ENCODE measurements at regions not wholly inside any gene's neighbourhood (a gene's known extent, or its start where the extent isn't known, plus 50 kb on each side); places are given as distances from the start of the nearest gene placed in this dataset.

DNA sequence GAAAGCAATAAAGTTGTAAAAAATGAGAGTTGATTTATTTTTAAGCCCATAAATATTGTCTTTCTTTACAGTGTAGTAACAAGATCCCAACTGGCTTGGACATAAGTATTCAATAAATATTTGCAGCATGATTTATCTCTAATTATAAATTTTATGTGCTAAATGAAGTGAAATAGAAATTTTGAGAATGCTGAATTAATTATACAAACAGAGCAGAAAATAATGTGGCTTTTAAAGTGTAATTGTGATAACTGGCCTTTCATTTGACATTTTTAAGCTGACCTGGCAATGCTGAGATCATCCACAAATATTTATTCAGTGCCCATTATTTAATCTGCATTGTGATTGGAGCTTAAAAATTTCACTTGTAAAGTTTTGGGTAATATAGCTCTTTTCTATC is 201.6 kb upstream of the NAV3 start:
- intact Hi-C loops (cut with DNase I): no loop called here
- no peak overlapping the region for H3K4me3 ChIP-seq
- TF ChIP-seq, protein P1, sequence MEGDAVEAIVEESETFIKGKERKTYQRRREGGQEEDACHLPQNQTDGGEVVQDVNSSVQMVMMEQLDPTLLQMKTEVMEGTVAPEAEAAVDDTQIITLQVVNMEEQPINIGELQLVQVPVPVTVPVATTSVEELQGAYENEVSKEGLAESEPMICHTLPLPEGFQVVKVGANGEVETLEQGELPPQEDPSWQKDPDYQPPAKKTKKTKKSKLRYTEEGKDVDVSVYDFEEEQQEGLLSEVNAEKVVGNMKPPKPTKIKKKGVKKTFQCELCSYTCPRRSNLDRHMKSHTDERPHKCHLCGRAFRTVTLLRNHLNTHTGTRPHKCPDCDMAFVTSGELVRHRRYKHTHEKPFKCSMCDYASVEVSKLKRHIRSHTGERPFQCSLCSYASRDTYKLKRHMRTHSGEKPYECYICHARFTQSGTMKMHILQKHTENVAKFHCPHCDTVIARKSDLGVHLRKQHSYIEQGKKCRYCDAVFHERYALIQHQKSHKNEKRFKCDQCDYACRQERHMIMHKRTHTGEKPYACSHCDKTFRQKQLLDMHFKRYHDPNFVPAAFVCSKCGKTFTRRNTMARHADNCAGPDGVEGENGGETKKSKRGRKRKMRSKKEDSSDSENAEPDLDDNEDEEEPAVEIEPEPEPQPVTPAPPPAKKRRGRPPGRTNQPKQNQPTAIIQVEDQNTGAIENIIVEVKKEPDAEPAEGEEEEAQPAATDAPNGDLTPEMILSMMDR (IDR thresholded peaks at IDR 0.05): no peak
- no peaks in the 10 kb centered on the region for H3K27me3 ChIP-seq (ENCODE audit: insufficient read depth in 3 of 3, low read length in 2 of 3)
- no peak for ATAC-seq
- no peak overlapping the region for H3K27ac ChIP-seq
- H3K9me3 ChIP-seq: peaks cover 4% of the 10 kb centered on the region
- H3K36me3 ChIP-seq (ENCODE audit: insufficient read depth in 1 of 2, low read depth in 1 of 2): no peaks in the 10 kb centered on the region
- H3K4me1 ChIP-seq: no peaks in the 10 kb centered on the region
- no peak for DNase-seq

DNA sequence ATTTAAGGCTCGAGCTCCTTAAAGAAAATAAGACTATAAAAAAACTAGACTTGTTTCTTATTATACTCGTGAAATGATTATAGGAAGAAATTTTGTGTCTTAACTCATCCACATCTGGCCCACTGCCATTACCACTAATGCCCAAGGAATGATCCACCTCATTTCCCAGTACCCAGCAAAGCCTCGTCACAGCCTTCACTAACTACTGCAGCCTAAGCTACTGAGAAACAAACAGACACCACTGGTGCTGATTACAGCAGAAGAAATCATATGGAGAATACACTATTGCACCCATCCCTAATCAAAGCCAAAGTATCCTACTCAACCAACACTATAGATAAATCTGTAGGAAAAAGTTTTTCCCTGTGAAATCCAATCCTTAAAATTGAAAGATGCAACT is 205.3 kb upstream of the NAV3 start:
- intact Hi-C loops (cut with DNase I): no loop called here
- peaks cover 4% of the 10 kb centered on the region for H3K9me3 ChIP-seq
- TF ChIP-seq, protein P1 (IDR thresholded peaks at IDR 0.05): no peak
- no peaks in the 10 kb centered on the region for H3K4me1 ChIP-seq
- no peak overlapping the region for H3K4me3 ChIP-seq
- no peaks in the 10 kb centered on the region for H3K36me3 ChIP-seq (ENCODE audit: insufficient read depth in 1 of 2, low read depth in 1 of 2)
- H3K27me3 ChIP-seq (ENCODE audit: insufficient read depth in 3 of 3, low read length in 2 of 3): no peaks in the 10 kb centered on the region
- no peak overlapping the region for H3K27ac ChIP-seq
- DNase-seq (no peak), ATAC-seq (no peak)
- 68 to 75% (median 68%) methylated on average over 3 of the region's 3 CpGs for whole genome bisulfite sequencing, 3 donors

DNA sequence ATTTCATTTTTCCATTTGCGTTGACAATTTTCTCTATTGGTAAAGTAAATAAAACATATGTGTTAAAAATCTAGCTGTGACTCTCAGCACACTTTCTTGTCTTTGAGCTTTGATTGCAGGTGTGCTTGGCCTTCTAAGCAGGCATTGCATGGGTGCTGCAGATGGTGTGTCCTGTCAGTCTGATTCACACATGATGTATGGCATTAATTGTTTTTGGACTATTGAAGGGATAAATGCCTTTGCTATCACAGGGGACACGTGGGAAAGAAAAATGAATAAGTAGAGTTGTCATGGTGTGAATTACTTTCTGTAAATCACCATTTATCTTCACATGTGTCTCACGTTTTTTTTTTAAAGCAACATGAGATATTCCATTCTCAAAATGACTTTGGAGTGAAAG is 211.3 kb upstream of the NAV3 start:
- Histone ChIP-seq H3K4me3 (no peak overlapping the region), H3K27ac (no peak overlapping the region), H3K4me1 (no peaks in the 10 kb centered on the region), H3K9me3 (no peaks in the 10 kb centered on the region), H3K36me3 (ENCODE audit: insufficient read depth in 1 of 2, low read depth in 1 of 2) (no peaks in the 10 kb centered on the region), H3K27me3 (ENCODE audit: insufficient read depth in 3 of 3, low read length in 2 of 3) (no peaks in the 10 kb centered on the region)
- WGBS, 3 donors: 42 to 55% (median 45%) methylated on average over 3 of the region's 3 CpGs
- intact Hi-C loops (cut with DNase I): no loop called here
- ATAC-seq (no peak), DNase-seq (no peak)
- TF ChIP-seq, protein P1 (IDR thresholded peaks at IDR 0.05): no peak

DNA sequence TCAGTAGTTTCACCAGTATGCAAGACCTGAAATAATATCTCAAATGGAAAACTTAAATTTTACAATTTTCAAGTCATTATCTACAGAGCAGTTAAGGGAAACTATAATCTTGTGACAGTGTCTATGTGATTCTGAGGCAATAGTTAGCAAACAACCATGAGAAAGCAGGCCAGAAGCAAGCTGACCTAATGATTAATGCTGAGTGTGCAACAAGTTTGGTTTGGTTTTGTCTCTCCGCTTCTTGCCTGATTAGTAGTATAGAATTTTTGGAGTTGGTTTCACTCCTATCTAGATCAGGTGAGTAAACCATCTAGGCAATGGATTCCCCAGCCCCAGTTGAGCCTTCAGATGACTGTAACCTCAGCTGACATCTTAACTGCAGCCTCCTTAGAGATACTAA is 212.9 kb upstream of the NAV3 start:
- Histone ChIP-seq H3K27ac (no peak overlapping the region), H3K9me3 (no peaks in the 10 kb centered on the region), H3K36me3 (ENCODE audit: insufficient read depth in 1 of 2, low read depth in 1 of 2) (no peaks in the 10 kb centered on the region), H3K4me3 (no peak overlapping the region), H3K27me3 (ENCODE audit: insufficient read depth in 3 of 3, low read length in 2 of 3) (no peaks in the 10 kb centered on the region), H3K4me1 (no peaks in the 10 kb centered on the region)
- ATAC-seq: no peak
- TF ChIP-seq, protein P1 (IDR thresholded peaks at IDR 0.05): no peak
- WGBS, 3 donors: 99 to 100% (median 100%) methylated on average over 1 of the region's 1 CpG
- intact Hi-C loops (cut with DNase I): no loop called here
- DNase-seq: no peak

DNA sequence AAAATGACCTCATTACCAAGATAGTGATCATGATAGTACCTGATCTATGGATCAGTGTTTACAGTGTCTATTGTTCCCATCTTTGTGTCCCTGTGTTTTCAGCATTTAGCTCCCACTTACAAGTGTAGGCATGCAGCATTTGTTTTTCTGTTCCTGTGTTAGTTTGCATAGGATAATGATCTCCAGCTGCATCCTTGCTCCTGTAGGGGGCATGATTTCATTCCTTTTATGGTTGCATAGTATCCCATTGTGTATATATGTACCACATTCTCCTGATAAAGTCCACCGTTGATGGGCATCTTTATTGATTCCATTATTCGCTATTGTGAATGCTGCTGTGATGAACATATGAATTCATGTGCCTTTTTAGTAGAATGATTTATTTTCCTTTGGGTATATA is 215.4 kb upstream of the NAV3 start:
- Histone ChIP-seq H3K4me1 (no peaks in the 10 kb centered on the region), H3K4me3 (no peak overlapping the region), H3K36me3 (ENCODE audit: insufficient read depth in 1 of 2, low read depth in 1 of 2) (no peaks in the 10 kb centered on the region), H3K27me3 (ENCODE audit: insufficient read depth in 3 of 3, low read length in 2 of 3) (no peaks in the 10 kb centered on the region), H3K9me3 (no peaks in the 10 kb centered on the region), H3K27ac (no peak overlapping the region)
- WGBS, 3 donors: 89 to 97% (median 94%) methylated on average over 2 of the region's 2 CpGs
- DNase-seq (no peak), ATAC-seq (no peak)
- TF ChIP-seq, protein P1 (IDR thresholded peaks at IDR 0.05): no peak
- intact Hi-C loops (cut with DNase I): no loop called here

All from psoas muscle (tissue), 7 donors.